ENCODE measurements at regions not wholly inside any gene's neighbourhood (a gene's known extent, or its start where the extent isn't known, plus 50 kb on each side); places are given as distances from the start of the nearest gene placed in this dataset.

GRCh38 chr12:17192721-17193120 is 586.8 kb upstream of the LMO3 start:
- H3F3A ChIP-seq (ENCODE audit: control insufficient read depth, insufficient read depth): no peaks in the 10 kb centered on the region
- no peaks in the 10 kb centered on the region for H3K27me3 ChIP-seq (ENCODE audit: control insufficient read depth, low read length)
- no peak overlapping the region for H3K4me3 ChIP-seq (ENCODE audit: low read length)
- no peaks in the 10 kb centered on the region for H4K20me1 ChIP-seq (ENCODE audit: control insufficient read depth, insufficient read depth, low read depth, low read length)
- H3K4me2 ChIP-seq (ENCODE audit: low read length): no peak overlapping the region
- no peak for TF ChIP-seq EZH2phosphoT487 (IDR thresholded peaks at IDR 0.05; ENCODE audit: borderline replicate concordance, low read length)
- TF ChIP-seq, protein P1, sequence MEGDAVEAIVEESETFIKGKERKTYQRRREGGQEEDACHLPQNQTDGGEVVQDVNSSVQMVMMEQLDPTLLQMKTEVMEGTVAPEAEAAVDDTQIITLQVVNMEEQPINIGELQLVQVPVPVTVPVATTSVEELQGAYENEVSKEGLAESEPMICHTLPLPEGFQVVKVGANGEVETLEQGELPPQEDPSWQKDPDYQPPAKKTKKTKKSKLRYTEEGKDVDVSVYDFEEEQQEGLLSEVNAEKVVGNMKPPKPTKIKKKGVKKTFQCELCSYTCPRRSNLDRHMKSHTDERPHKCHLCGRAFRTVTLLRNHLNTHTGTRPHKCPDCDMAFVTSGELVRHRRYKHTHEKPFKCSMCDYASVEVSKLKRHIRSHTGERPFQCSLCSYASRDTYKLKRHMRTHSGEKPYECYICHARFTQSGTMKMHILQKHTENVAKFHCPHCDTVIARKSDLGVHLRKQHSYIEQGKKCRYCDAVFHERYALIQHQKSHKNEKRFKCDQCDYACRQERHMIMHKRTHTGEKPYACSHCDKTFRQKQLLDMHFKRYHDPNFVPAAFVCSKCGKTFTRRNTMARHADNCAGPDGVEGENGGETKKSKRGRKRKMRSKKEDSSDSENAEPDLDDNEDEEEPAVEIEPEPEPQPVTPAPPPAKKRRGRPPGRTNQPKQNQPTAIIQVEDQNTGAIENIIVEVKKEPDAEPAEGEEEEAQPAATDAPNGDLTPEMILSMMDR (IDR thresholded peaks at IDR 0.05; ENCODE audit: low read depth, low read length, poor library complexity, severe bottlenecking): no peak
- H3K79me2 ChIP-seq (ENCODE audit: control insufficient read depth, low read length): no peaks in the 10 kb centered on the region
- no peaks in the 10 kb centered on the region for H3K9me3 ChIP-seq (ENCODE audit: control insufficient read depth, insufficient read depth, low read length)
- no peaks in the 10 kb centered on the region; the same call in 1 of the 2 replicates for H3K9me2 ChIP-seq (replicated peaks; ENCODE audit: control insufficient read depth, low read length)
- no peak overlapping the region for H3K27ac ChIP-seq (ENCODE audit: low read depth, low read length)
- H3K36me3 ChIP-seq (ENCODE audit: control insufficient read depth, low read length): no peaks in the 10 kb centered on the region
- no peaks in the 10 kb centered on the region for H3K4me1 ChIP-seq (ENCODE audit: control insufficient read depth, low read length)

DNA sequence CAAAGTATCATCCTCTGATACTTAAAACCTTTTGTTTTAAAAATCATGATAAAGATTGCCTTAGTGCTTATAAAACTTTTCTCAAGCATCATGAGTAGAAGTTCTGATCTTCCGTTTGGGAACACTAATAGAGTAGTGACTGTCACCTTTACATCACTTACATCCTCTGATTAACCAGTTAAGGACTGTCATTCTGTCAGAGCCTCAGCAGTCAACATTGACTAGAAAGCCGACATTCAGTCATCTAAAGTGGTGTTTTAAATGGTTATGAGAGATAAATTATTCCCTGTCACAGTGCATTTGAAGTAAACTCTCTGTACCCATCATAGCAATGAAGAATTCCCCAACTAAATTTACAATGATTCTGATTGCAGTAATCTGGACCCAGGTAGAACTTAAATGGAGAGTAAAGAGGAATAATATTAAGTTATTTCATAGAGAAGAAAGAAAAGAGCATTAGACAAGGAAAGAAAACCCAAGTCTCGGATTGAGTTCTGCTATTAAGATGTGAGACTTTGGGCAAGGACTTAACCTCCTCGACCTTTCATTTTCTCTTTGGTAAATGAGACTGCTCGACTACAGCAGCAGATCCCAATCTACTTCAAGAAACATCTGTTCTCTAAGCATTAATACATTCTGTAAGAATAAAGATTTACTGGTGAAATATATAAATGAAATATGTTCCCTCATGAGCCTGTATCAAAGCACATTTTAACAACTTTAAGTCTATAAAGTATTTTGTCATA is 563.9 kb upstream of the LMO3 start:
- Histone ChIP-seq H3K36me3 (ENCODE audit: control insufficient read depth, low read length) (no peaks in the 10 kb centered on the region), H4K20me1 (ENCODE audit: control insufficient read depth, insufficient read depth, low read depth, low read length) (no peaks in the 10 kb centered on the region), H3F3A (ENCODE audit: control insufficient read depth, insufficient read depth) (no peaks in the 10 kb centered on the region), H3K79me2 (ENCODE audit: control insufficient read depth, low read length) (no peaks in the 10 kb centered on the region), H3K27ac (ENCODE audit: low read depth, low read length) (no peak overlapping the region), H3K4me3 (ENCODE audit: low read length) (no peak overlapping the region), H3K4me2 (ENCODE audit: low read length) (no peak overlapping the region), H3K9me3 (ENCODE audit: control insufficient read depth, insufficient read depth, low read length) (no peaks in the 10 kb centered on the region; the same call in 1 of the 2 replicates), H3K4me1 (ENCODE audit: control insufficient read depth, low read length) (no peaks in the 10 kb centered on the region), H3K27me3 (ENCODE audit: control insufficient read depth, low read length) (no peaks in the 10 kb centered on the region), H3K9me2 (replicated peaks; ENCODE audit: control insufficient read depth, low read length) (no peaks in the 10 kb centered on the region)
- TF ChIP-seq, protein P1 (IDR thresholded peaks at IDR 0.05; ENCODE audit: low read depth, low read length, poor library complexity, severe bottlenecking): no peak
- no peak for TF ChIP-seq EZH2phosphoT487 (IDR thresholded peaks at IDR 0.05; ENCODE audit: borderline replicate concordance, low read length)

DNA sequence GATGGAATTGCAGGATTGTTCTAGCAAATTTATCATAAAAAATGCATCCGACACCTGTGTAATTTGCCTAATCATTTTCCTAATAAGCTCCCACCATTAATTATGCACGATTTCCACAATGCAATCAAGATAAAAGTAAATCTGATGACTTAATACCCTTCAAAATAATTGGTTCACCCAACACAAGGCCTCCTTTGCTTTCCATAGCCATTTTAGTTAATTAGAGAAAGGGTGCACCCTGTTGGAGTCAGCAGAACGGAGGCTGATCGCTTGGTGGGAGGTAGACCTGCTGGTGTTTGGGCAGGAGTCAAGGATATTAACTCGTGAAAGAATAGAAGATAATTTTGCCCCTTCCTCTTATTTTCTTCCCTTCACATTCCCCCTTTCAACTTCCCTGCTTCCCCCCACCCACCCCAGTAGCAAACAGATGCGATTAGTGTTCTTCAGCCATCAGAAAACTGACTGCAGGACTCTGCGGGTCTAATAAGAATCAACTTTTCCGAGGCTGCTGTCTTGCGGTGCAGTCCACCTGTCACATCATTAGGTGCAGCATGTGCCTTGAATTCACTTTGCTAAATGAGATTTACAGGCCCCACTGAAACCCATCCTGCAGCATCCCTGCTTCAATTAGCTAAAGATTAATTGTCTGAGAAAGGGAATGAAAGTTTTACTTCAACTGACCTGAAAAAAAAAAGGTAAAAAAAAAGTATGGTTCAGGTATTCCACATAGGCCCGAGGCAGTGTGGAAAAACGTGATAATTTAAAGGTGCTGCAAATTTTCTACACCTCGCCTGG is 553.7 kb upstream of the LMO3 start:
- TF ChIP-seq EZH2phosphoT487 (IDR thresholded peaks at IDR 0.05; ENCODE audit: borderline replicate concordance, low read length): no peak
- TF ChIP-seq, protein P1 (IDR thresholded peaks at IDR 0.05; ENCODE audit: low read depth, low read length, poor library complexity, severe bottlenecking): no peak
- Histone ChIP-seq H3F3A (ENCODE audit: control insufficient read depth, insufficient read depth) (no peaks in the 10 kb centered on the region), H3K27ac (ENCODE audit: low read depth, low read length) (no peak overlapping the region), H4K20me1 (ENCODE audit: control insufficient read depth, insufficient read depth, low read depth, low read length) (no peaks in the 10 kb centered on the region), H3K36me3 (ENCODE audit: control insufficient read depth, low read length) (no peaks in the 10 kb centered on the region), H3K4me3 (ENCODE audit: low read length) (no peak overlapping the region), H3K9me3 (ENCODE audit: control insufficient read depth, insufficient read depth, low read length) (no peaks in the 10 kb centered on the region), H3K4me1 (ENCODE audit: control insufficient read depth, low read length) (no peaks in the 10 kb centered on the region), H3K4me2 (ENCODE audit: low read length) (no peak overlapping the region), H3K27me3 (ENCODE audit: control insufficient read depth, low read length) (no peaks in the 10 kb centered on the region), H3K9me2 (replicated peaks; ENCODE audit: control insufficient read depth, low read length) (no peaks in the 10 kb centered on the region), H3K79me2 (ENCODE audit: control insufficient read depth, low read length) (no peaks in the 10 kb centered on the region)
